Embryonic facial prominence (tissue), 1 donor: ENCODE measurements at regions not wholly inside any gene's neighbourhood (a gene's known extent, or its start where the extent isn't known, plus 50 kb on each side); places are given as distances from the start of the nearest gene placed in this dataset.
"Not testable (repeated sequence)": the region's sequence is repeated elsewhere in the genome, so short reads cannot be mapped to it uniquely, and the experiment has no call there.

Experiments
- DNase-seq: peaks from one replicate; pipeline ENCODE4 v3.0.0-alpha.2; 2016; ENCODE audit errors: extremely low spot score

DNA sequence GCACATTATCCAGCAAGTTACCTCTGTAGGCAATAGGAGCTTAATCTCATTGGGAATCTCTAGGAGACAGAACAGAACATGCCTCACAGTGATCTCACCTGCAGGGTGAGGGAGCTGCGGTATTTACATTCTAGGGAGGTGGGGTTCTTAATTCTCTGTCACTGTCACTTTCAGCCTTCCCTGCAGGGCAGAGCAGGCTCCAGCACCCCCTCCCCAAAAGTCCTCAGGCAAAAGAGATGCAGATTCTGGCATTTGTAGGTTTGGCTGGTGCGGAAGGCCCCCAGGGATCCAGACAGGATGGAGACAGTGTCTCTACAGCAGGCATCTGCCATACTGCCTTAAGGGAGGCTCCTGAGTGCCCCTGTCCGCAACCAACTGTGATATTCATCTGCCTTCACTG, 166.4 kb upstream of the ATP6AP2 start:
- no peak for DNase-seq

DNA sequence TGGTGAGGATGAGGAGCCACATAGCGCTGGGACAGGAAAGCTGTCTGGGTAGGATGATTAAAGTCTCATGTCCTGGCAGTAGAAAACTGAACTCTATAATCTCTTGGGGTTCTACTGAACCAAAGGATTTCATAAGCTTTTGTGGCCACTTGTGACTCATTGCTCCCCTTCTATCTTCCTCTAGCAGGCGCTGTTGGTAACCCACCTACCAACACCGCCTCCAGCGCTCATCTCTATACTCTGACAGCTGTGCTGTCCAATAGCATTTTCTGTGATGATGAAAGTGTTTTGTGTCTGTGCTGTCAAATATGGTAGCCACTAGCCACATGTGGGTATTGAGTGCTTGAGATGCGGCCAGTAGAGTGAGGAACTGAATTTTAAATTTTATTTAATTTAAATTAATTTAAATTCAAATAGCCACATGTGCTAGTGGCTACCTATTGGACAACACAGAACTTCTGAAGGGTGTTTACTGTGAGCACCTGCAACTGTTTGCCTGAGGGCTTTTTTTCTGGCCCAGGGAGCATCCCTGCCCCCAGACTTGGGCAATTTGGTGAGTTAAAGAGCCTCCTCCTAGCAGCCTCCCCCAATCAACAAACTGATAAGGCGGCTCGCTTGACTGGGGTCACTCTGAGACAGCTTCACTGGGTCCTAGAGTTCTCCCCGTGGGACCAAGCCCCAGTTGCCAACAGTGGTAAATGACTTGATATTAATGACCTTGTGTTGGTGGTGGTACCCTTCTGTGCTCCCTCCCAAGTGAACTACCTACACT, 169.2 kb upstream of the ATP6AP2 start:
- no peak for DNase-seq

DNA sequence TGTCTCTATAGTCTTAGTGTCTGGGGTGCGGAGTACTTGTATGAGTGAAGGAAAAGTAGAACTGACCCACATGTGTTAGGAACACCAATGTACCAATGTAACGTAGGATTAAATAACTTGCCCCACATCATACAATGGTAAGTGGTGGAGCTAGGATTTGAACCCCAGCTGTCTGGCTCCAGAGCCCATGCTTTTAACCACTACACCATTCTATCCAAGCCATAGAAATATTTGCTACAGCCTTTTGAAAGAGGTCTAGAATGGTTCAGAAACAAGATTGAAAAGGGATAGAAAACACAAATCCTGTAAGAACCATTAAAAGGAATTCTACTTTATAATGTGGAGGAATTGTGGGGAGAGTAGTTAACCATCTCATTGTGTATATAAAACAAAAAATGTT, 169.9 kb upstream of the ATP6AP2 start:
- no peak for DNase-seq

DNA sequence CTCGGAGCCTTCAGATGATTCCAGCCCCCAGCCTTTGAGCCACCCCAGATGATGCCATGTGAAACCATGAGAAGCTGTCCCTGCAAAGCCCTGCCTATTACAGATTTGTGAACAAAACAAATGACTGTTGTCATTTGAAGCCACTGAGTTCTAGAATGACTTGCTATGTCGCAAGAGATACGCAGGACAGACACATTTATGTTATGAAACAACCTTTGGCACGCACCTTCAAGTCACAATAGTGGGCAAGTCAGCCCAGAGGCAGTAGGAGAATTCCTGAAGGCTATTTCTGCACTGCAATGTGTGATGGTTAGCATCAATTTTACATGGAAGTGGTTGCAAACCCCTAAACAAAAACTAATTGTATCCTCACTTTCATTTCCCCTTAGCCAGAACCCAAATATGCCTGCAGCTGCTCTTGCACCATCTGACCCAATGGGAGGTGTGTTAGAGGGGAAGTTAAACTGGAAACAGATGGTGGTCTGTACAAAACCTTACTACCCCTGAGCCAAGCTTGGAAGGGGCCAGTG, 174.4 kb upstream of the ATP6AP2 start:
- no peak for DNase-seq

DNA sequence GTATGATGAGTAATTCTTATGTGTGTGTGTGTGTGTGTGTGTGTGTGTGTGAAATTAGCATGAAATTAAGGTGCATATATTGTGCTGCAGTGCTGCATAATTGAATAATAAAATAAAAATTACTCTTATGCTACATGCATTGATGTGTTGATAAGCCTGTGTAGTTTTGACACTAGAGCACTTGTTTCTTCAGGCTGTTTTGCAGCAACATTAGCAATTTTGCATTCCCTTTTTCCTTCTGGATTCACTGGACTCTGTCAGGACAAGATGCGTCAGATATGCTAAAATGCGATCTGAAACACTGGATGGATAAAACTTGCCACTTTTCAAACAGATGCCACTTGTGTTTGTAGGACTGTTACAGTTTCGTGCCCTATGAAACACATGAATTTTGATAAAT, 175.4 kb upstream of the ATP6AP2 start:
- no peak for DNase-seq

DNA sequence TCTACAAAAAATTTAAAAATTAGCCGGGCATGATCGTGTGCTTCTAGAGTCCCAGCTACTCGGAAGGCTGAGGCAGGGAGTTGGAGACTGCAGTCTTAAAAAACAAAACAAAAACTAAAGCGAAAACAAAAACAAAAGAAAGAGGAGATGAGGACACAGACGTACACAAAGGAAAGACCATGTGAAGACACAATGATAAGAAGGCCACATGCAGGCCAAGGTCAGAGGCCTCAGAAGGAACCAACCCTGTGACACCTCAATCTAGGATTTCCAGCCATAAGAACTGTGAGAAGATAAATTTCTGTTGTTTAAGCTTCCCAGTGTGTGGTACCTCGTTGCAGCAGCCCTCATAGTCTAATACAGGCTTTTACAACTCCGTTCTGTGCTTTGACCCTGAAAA, 177.0 kb upstream of the ATP6AP2 start:
- no peak for DNase-seq

DNA sequence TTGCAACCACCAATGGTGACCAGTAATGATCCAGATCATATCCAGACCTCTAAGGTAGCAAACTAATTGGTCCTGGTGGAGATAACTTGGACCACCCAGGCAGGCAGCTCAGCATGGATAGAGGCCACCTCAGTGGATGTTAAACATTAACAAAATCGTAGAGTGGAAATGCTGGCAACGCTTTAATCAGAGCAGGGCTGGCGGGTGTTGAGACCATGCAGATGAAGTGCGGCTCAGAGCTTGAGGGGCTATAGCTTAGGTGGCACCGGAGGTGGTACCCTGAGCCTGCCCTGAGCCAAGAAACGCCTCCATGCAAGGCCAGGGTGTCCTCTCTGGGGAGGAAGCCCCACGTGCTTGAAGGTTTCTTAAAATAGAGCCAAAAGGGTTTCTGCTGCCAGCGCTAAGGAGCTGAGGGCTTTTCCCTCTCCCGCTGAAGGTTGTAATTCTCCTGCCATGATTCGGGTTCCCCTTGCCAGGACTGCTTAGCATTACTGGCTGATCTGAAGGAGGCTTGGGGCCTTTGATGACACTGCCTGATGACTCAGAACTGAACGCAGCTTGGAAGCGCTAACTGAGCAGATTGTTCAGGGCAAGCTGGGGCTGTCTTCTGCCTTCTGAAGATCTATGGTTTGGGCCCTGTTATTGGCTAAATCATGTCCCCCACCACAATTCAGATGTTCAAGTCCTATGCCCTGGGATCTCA, 177.8 kb upstream of the ATP6AP2 start:
- DNase-seq: no peak

DNA sequence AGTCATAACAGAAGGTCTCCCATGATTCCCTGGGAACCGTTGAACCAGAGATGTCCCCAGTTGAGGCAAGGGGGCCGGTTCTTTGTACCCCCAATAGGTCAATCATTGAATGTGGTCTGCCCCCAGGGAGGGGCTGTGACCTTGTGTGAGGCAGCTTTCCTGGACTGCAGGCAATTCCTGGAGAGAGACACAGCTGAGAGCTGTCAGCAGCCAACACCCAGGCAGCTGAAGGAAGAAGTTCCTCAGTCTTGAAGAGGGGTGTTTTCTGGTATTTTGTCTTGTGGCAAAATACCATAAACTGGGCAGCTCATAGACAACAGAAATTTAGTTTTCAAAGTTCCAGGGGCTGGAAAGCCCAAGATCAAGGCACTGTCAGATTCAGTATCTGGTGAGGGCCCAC, 185.7 kb upstream of the ATP6AP2 start:
- DNase-seq: no peak

DNA sequence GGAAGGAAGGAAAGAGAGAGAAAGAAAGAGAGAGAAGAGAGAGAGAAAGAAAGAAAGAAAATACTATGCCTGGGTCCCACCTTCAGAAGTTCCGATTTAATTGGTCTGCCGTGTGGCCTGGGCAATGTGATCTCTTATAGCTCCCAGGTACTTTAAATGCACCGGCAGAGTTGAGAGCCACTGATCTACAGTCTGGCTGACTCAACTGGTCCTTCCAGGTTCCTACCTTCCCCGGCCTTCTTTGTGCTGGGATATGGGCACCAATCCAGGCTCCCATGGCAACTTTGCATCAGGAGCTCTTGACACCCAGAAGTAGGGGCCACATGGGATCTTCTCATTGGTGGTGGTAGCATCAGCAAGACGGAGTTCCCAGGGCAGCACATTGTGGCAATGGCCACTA, 186.5 kb upstream of the ATP6AP2 start:
- no peak for DNase-seq

DNA sequence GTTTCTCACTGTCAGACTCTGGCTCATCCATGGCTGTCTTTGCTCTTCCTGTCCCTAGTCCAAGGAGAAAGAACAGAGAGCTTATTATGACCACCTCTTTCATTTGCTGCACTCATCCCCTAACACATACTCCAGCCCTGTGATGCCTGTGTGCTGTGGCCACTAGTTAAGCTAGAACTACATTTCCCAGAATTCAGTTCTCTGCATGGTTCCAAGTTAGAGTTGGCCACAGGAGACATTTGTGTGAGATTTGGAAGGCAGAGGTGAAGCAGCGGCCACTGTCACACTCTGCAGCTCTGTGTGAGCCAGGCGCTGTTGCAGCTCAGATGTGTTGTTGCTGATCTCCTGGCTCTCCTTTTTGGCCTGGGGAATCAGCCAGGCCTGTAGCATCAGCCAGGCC, 188.2 kb upstream of the ATP6AP2 start:
- no peak for DNase-seq

DNA sequence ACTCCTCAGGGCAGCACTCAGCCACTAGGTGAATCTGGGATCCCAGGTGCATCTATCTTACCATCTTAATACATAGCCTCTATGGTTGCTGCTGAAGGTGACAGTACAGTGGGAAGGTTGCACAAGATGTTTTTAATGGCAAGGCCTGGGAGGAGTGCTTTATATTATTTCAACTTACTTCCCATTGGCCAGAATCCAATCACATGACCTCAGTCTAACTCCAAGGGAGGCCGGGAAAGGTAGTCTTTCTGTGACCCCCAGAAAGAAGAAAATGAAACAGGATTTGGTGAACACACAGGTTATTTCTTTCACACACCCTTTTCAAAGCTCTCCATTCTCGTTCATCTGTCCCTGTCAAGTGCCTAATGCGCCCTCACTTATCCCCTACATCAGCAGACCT, 189.1 kb upstream of the ATP6AP2 start:
- DNase-seq: no peak

DNA sequence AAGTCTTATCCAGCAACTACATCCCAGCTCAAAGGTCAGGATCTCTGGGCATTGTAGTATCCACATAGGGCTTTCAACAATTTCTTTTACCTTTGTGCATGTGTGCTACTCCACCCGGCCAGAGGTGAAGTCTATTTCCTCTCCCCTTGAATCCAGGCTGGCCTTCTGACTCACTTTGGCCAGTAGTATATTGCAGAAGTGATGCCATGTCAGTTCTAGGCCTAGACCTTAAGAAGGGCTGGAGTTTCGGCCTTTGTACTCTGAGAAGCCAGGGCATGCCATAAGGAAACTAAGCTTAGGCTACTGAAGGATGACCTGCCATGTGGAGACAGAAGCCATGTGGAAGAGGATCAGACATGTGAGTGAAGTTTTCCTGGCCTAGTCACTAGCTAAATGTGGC, 191.2 kb upstream of the ATP6AP2 start:
- DNase-seq: no peak

DNA sequence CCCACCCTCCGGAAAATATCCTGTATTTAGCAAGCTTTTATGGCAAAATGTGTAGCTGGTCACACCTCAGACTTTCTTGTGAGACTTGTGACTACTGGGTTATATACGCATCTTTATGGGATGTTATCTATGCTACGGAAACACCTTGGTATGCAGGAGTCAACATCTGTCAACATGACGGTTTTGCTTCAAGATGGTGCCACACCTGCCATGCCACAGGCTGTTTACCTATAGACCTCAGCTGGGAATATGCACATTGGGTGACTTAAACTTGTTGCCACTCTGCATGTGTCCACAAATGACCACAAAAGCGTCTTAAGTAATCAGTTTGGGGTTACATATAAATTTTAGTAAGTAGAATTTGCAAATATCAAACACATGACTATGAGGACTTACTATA, 192.3 kb upstream of the ATP6AP2 start:
- DNase-seq: no peak

DNA sequence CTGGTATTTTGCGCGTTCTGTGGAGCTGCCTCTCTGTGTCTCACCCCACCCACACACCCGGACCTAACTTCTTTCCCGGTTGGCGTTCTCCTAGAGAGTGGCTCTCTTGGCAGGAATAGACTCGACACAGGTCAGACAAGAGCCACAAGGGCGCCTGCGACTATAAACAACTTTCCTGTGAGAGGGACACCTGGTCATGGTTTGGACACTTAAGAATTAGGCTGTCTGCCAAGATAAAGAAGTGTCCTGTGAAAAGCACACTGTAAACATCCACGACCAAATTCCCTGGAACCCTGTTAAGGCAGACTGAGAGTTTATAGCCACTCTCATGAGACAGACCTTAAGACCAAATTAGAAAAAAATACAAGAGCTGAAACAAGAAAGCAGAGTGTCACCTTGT, 192.9 kb upstream of the ATP6AP2 start:
- DNase-seq: not testable (repeated sequence)

DNA sequence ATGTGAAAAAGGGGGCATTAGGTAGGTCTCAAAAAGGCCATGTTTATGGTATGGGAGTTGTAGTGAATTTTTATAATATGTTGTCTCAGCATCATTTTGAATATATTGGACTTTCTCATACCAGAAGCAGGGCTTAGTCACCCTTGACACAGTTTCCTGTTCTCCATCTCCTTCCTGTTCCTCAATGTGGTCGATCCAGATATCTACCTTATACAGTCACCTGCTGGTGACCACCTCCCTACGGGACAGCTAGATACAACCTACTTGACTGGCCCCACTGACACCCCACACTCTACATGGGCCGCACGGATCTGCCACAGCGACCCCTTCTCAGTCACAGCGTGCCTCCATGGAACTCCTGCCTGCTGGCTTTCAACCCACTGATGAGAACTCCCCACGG, 193.5 kb upstream of the ATP6AP2 start:
- not testable (repeated sequence) for DNase-seq

DNA sequence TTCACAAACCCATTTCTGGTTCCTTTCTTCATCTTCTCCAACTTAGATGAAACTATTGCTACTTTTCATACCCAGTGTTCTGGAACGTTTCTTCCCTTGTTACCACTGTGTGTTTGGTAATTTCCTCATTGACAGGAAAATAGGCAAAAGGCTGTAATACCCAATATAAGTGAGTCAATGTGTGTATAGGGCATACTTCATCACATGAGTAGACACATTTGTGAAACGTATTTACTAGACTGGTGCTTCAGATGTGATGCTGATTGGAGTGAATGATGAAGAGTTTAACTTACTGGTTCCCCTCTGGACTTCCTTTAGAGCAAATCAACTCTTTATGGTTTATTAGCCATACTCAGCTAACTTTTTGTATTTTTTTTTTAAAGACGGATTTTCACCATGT, 195.1 kb upstream of the ATP6AP2 start:
- no peak for DNase-seq

DNA sequence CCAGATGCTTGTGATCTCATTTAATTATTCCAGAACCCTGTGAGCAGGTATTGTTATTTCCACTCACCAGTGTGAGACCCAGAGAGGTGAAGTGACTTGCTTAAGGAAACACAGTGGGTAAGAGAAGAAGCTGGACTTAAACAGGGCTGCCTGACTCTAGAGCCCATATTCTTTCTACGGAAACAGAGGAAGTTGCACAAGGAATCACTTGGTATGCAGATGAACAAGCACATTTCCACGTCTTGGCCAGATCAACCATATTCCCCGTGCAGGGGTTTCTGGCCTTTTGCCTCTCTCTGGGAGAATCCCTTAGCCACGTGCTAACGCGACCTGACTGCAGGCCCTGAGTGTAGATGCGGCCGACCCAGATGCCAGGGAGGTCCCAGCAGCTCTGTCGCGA, 195.5 kb upstream of the ATP6AP2 start:
- DNase-seq: no peak

DNA sequence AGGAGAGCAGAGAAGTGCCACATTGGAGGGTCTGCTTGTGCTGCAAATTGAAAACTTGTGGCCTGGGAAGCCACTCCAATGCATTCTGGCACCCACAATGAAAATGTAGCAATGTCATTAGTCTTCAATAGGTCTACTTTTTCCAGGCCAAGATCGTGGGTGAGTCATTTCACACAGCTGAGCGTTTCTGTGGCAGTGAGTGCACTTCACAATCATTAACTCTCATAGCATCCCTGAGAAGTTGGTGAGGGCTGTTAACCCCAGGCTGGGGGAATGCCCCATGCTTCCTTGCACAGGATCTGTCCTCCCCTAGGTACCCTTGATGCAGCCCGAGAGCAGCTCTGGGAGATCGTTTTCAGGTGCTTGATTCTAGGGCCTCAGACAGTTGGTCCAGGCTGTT, 196.8 kb upstream of the ATP6AP2 start:
- no peak for DNase-seq

DNA sequence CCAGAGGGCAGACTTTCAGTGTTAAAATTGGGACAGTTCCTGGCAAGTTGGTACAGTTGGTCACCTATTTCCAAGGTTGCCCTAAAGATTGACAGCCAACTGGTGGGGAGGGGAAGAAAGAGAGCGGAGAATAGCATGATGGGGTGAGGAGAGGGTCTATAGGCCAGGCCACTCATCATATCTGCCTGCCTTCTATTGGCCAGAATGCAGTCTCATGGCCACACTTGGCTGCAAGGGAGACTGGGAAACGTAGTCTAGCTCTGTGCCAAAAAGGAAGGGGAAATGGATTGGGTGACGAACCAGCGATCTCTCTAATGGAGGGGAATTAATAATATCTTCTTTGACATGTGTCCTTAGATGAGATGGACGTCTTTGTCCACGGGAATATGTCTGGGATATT, 197.4 kb upstream of the ATP6AP2 start:
- no peak for DNase-seq

DNA sequence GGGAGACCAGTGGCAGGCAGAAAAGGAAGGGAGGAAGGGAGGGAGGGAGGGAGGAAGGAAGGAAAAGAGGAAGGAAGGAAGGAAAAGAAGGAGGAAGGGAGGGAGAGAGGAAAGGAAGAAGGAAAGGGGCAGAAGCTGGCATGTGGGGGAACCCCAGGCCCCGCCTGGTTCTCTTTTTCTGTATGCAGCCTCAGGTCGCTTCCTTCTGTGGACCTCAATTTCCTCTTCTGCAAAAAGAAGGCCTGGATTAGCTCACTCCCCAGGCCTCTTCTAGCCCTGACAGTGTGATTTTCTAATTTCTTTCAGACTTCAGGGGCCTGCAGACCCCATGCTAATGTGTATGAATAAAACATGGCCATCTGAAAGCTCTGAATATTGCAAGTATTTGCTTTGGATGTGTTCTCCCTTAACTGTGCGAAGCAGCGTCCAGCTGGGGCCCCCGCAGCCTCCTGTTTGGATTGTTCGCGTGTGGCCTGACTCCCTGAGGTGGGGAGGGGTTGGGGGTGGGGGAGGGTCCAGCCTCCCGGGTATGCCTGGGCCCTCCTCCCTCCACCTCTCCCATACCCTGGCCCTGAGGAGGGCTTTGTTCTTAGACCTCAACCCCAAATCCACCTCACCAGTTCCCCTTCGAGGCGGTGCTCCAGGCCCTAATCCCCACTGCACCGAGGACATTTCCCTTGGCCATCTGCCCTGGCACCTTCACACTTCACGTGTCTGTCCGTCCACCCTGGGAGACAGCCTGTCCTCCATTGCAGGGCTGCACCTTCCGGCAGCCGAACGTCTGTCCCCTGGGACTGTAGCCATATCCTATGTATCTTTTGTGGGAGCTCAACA, 199.9 kb upstream of the ATP6AP2 start:
- DNase-seq: no peak

DNA sequence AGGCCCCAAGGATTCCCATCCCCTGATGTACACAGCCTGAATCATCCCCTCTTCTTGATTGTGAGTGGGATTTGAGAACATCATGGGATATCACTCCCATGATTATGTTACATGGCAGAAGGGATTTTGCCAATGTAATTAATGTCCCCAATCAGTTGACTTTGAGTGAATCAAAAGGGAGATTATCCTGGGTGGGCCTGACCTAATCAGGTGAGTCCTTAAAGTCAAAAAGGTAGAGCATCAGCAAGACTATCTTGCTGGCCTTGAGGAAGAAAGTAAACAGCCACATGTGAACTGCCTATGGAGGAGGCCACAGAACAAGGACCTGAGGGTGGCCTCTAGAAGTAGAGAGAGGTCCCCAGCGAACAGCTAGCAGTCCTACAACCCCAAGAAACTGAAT, 203.1 kb upstream of the ATP6AP2 start:
- no peak for DNase-seq

DNA sequence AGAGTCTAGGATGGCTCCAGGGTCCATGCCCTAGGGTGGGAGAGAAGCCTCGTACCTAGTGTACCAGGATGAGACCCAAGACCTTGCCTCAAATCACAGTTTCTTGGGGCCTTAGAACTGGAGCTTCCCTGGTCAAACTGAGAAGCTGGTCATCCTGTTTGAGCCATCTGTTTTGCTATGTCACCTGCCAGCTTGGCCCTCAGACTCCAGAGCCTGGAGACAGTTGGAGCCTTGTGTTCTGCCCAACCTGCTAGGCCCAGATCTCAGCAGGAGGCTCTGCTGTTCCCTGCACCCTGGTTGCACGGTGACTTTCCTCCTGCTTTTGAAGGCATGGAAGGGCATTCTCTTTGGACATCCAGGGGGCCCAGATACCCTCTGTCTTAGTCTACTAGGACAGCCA, 206.3 kb upstream of the ATP6AP2 start:
- DNase-seq: no peak

DNA sequence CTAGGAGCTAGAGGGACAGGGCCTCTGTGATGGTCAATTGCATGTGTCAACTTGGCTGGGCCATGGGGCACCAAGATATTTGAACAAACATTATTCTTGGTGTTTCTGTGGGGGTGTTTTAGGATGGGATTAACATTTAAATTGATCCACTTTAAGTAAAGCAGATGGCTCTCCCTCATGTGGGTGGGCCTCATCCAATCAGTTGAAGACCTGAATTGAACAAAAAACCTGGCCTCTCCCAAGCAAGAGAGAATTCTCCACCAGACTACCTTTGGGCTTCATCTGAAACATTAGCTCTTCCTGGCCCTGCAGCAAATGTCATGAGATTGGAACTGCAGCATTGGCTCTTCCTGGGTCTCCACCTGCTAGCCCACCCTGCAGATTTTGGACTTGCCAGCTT, 207.1 kb upstream of the ATP6AP2 start:
- DNase-seq: no peak
